IMR-90 (cell line): ENCODE measurements at regions not wholly inside any gene's neighbourhood (a gene's known extent, or its start where the extent isn't known, plus 50 kb on each side); places are given as distances from the start of the nearest gene placed in this dataset.

Experiments
- ATAC-seq: fragments of 200-7000 bp; cut with Tn5 transposase; 2 replicates; pipeline ENCODE4 v1.9.1; 2020; ENCODE audit warnings: low read depth, mild to moderate bottlenecking, moderate library complexity
- BruUV-seq: library from RNA; stranded (reverse); fragments of 400-500 nt; replicated peaks from 2 replicates; lab custom pipeline; 2021; lab: Mats Ljungman, UMichigan
- CTCF ChIA-PET: fragments of 300-600 bp; formaldehyde crosslinking; extraction: SDS; loops from one replicate; lab custom pipeline; 2021; ENCODE audit warnings: antibody characterized with exemption; lab: Yijun Ruan, JAX
- POLR2A ChIA-PET: fragments of 300-600 bp; sonication (Branson Sonifier 250); formaldehyde crosslinking; loops from one replicate; lab custom pipeline; 2022; ENCODE audit warnings: antibody characterized with exemption; ENCODE audit not compliant: unreplicated experiment; lab: Charles Lee
- DNase-seq: peaks from one replicate; pipeline ENCODE4 v3.0.0; 2013
- H2AFZ ChIP-seq: replicated peaks from 2 replicates; pipeline ENCODE3; 2013; ENCODE audit warnings: low read length, mild to moderate bottlenecking; ENCODE audit not compliant: poor library complexity
- H2AK5ac ChIP-seq: 2 replicates; pipeline ENCODE4 v1.6.1; 2013; ENCODE audit warnings: low read depth, low read length, inconsistent platforms
- H2AK9ac ChIP-seq: replicated peaks from 2 replicates; pipeline ENCODE3; 2013; ENCODE audit warnings: mild to moderate bottlenecking, low read depth, low read length, moderate library complexity; ENCODE audit not compliant: poor library complexity
- H2BK120ac ChIP-seq: 2 replicates; pipeline ENCODE4 v1.6.1; 2013; ENCODE audit warnings: low read depth, low read length, inconsistent platforms
- H2BK15ac ChIP-seq: 3 replicates; pipeline ENCODE4 v1.6.1; 2013; ENCODE audit warnings: low read depth, low read length, inconsistent platforms
- H2BK20ac ChIP-seq: 2 replicates; pipeline ENCODE4 v1.6.1; 2013; ENCODE audit warnings: low read depth, mild to moderate bottlenecking, inconsistent platforms, low read length, moderate library complexity
- H2BK5ac ChIP-seq: 2 replicates; pipeline ENCODE4 v1.6.1; 2013; ENCODE audit warnings: mild to moderate bottlenecking, low read depth, low read length, inconsistent platforms; ENCODE audit not compliant: poor library complexity, severe bottlenecking
- H3K14ac ChIP-seq: replicated peaks from 2 replicates; pipeline ENCODE4 v1.6.1; 2013; ENCODE audit warnings: low read depth, low read length, inconsistent platforms
- H3K18ac ChIP-seq: 2 replicates; pipeline ENCODE4 v1.6.1; 2013; ENCODE audit warnings: low read depth, low read length, control low read depth
- H3K23ac ChIP-seq: 2 replicates; pipeline ENCODE4 v1.6.1; 2013; ENCODE audit warnings: low read depth, low read length, inconsistent platforms
- H3K27ac ChIP-seq: 2 replicates; pipeline ENCODE4 v1.5.1; 2013; ENCODE audit warnings: mild to moderate bottlenecking, control low read depth, low read length; ENCODE audit not compliant: insufficient read depth
- H3K27me3 ChIP-seq: 2 replicates; pipeline ENCODE4 v1.6.1; 2013; ENCODE audit warnings: low read length; ENCODE audit not compliant: control insufficient read depth, insufficient read depth
- H3K36me3 ChIP-seq: 2 replicates; pipeline ENCODE4 v1.6.1; 2013; ENCODE audit warnings: low read length, mixed read lengths; ENCODE audit not compliant: control insufficient read depth, insufficient read depth
- H3K4ac ChIP-seq: 2 replicates; pipeline ENCODE4 v1.6.1; 2013; ENCODE audit warnings: low read depth, low read length, inconsistent platforms
- H3K4me1 ChIP-seq: 2 replicates; pipeline ENCODE4 v1.6.1; 2013; ENCODE audit warnings: low read length, mixed read lengths; ENCODE audit not compliant: control insufficient read depth, insufficient read depth
- H3K4me2 ChIP-seq: 2 replicates; pipeline ENCODE4 v1.6.1; 2013; ENCODE audit warnings: low read depth, mild to moderate bottlenecking, control low read depth, low read length, moderate library complexity
- H3K4me3 ChIP-seq: 2 replicates; pipeline ENCODE4 v1.5.1; 2013; ENCODE audit warnings: low read depth, mild to moderate bottlenecking, control low read depth, low read length, moderate library complexity; ENCODE audit not compliant: insufficient read depth
- H3K56ac ChIP-seq: 2 replicates; pipeline ENCODE4 v1.6.1; 2013; ENCODE audit warnings: low read length, inconsistent platforms; ENCODE audit not compliant: insufficient read depth; ENCODE audit errors: extremely low read depth
- H3K79me1 ChIP-seq, 2 experiments: 2 replicates each; pipeline ENCODE4 v1.6.1; 2013; ENCODE audit warnings: low read length in 2 of 2, inconsistent platforms in 1 of 2, low read depth in 1 of 2
- H3K9ac ChIP-seq: 2 replicates; pipeline ENCODE4 v1.6.1; 2013; ENCODE audit warnings: low read depth, low read length, control low read depth
- H3K9me1 ChIP-seq: 2 replicates; pipeline ENCODE4 v1.6.1; 2013; ENCODE audit warnings: low read length, inconsistent platforms; ENCODE audit not compliant: insufficient read depth
- H3K9me3 ChIP-seq: 2 replicates; pipeline ENCODE4 v1.6.1; 2013; ENCODE audit warnings: low read length; ENCODE audit not compliant: control insufficient read depth, insufficient read depth
- H4K20me1 ChIP-seq: 2 replicates; pipeline ENCODE4 v1.6.1; 2013; ENCODE audit warnings: low read length, inconsistent platforms; ENCODE audit not compliant: insufficient read depth
- H4K5ac ChIP-seq: 2 replicates; pipeline ENCODE4 v1.6.1; 2013; ENCODE audit warnings: mild to moderate bottlenecking, low read depth, low read length, control low read depth
- H4K8ac ChIP-seq, 2 experiments: 2 replicates each; pipeline ENCODE4 v1.6.1; 2013; ENCODE audit warnings: low read depth in 2 of 2, low read length in 2 of 2, control low read depth in 1 of 2, inconsistent platforms in 1 of 2
- H4K91ac ChIP-seq: 2 replicates; pipeline ENCODE4 v1.6.1; 2013; ENCODE audit warnings: low read depth, low read length, inconsistent platforms; ENCODE audit not compliant: insufficient read depth
- CEBPB ChIP-seq: IDR thresholded peaks from 2 replicates; pipeline ENCODE4 v1.6.1; 2012; ENCODE audit warnings: low read depth, low read length, improper control_type of control experiment
- FOS ChIP-seq: fragments of 150-350 bp; IDR thresholded peaks from 2 replicates; pipeline ENCODE4 v1.6.1; 2016; ENCODE audit warnings: low read depth, low read length
- MAFK ChIP-seq: IDR thresholded peaks from 2 replicates; pipeline ENCODE4 v1.6.1; 2012; ENCODE audit warnings: low read depth, low read length, improper control_type of control experiment
- MAZ ChIP-seq: IDR thresholded peaks from 2 replicates; pipeline ENCODE4 v1.6.1; 2012; ENCODE audit warnings: low read depth, mild to moderate bottlenecking, low read length, improper control_type of control experiment, moderate library complexity, borderline replicate concordance
- MXI1 ChIP-seq: IDR thresholded peaks from 2 replicates; pipeline ENCODE4 v1.6.1; 2012; ENCODE audit warnings: low read depth, mild to moderate bottlenecking, low read length, moderate library complexity, borderline replicate concordance
- NFE2L2 ChIP-seq: fragments of 150-350 bp; IDR thresholded peaks from 2 replicates; pipeline ENCODE4 v1.6.1; 2016; ENCODE audit warnings: low read depth, mild to moderate bottlenecking, low read length
- POLR2A ChIP-seq: IDR thresholded peaks from 2 replicates; pipeline ENCODE4 v1.6.1; 2012; ENCODE audit warnings: mild to moderate bottlenecking, low read depth, low read length
- RAD21 ChIP-seq: IDR thresholded peaks from 2 replicates; pipeline ENCODE4 v1.6.1; 2012; ENCODE audit warnings: low read length, improper control_type of control experiment
- RFX5 ChIP-seq: IDR thresholded peaks from 2 replicates; pipeline ENCODE4 v1.8.0; 2012; ENCODE audit warnings: low read depth, mild to moderate bottlenecking, low read length, moderate library complexity
- SMC3 ChIP-seq: fragments of 150-350 bp; IDR thresholded peaks from 2 replicates; pipeline ENCODE4 v1.6.1; 2016; ENCODE audit warnings: low read depth, mild to moderate bottlenecking, antibody characterized with exemption, low read length, moderate library complexity
- USF2 ChIP-seq: fragments of 150-350 bp; IDR thresholded peaks from 2 replicates; pipeline ENCODE4 v1.6.1; 2017; ENCODE audit warnings: mild to moderate bottlenecking, antibody characterized with exemption, low read length, low read depth
- WGBS, 2 experiments: methylation state at CpG; one replicate each; pipeline versions ENCODE4 v1.1.5 to v1.1.7; 2013; ENCODE audit warnings: missing lambda C conversion rate in 2 of 2; ENCODE audit not compliant: insufficient read length in 1 of 2; ENCODE audit errors: extremely low coverage in 2 of 2; 5-methylcytosine and 5-hydroxymethylcytosine counted together
- dilution Hi-C: fragments of 300-500 bp; cut with HindIII; formaldehyde crosslinking; loops from one replicate; pipeline ENCODE4 v1.14.3; 2018; ENCODE audit warnings: low sequenced_read_pairs; ENCODE audit not compliant: unreplicated experiment
- in situ Hi-C: fragments of 300-500 bp; cut with MboI; formaldehyde crosslinking; loops from 3 replicates; pipeline ENCODE4 v1.14.3; 2019; ENCODE audit warnings: low sequenced_read_pairs, inconsistent platforms, mixed read lengths
- intact Hi-C: fragments of 100-400 bp; cut with micrococcal nuclease; formaldehyde crosslinking; loops from 2 replicates; pipeline ENCODE4 v1.10.0; 2022
- TF ChIP-seq, protein P1 (sequence below): fragments of 150-350 bp; IDR thresholded peaks from 2 replicates; pipeline ENCODE4 v1.6.1; 2016; ENCODE audit warnings: low read depth, mild to moderate bottlenecking, low read length, moderate library complexity, borderline replicate concordance

GRCh38 chr1:22297999-22298398 lies 153.7 kb upstream of the ZBTB40 start:
- Histone ChIP-seq H3K9me3 (peaks cover 3% of the 10 kb centered on the region; the same call in 1 of the 2 replicates), H3K14ac (no peak overlapping the region), H2BK120ac (no peak overlapping the region), H3K4me1 (no peaks in the 10 kb centered on the region), H3K9ac (no peak overlapping the region), H3K36me3 (no peaks in the 10 kb centered on the region), H3K79me1 (no peaks in the 10 kb centered on the region), H4K91ac (no peak overlapping the region), H3K23ac (no peak overlapping the region), H2AK5ac (no peak overlapping the region), H3K4ac (no peak overlapping the region), H3K56ac (no peak overlapping the region), H3K27ac (no peak overlapping the region), H3K27me3 (peaks cover 30% of the 10 kb centered on the region), H3K4me3 (no peak overlapping the region), H3K9me1 (no peaks in the 10 kb centered on the region), H2AFZ (no peak overlapping the region), H3K18ac (no peak overlapping the region), H2BK5ac (no peak overlapping the region), H2BK20ac (no peak overlapping the region), H4K5ac (no peak overlapping the region), H4K20me1 (no peaks in the 10 kb centered on the region), H2BK15ac (no peak overlapping the region), H3K4me2 (no peak overlapping the region), H2AK9ac (no peak overlapping the region), H4K8ac (no peak overlapping the region)
- POLR2A ChIA-PET: no interaction called here
- TF ChIP-seq MAFK (no peak), FOS (no peak), USF2 (no peak), MAZ (no peak), SMC3 (no peak), MXI1 (no peak), NFE2L2 (no peak), RAD21 (no peak), RFX5 (no peak), POLR2A (no peak), CEBPB (no peak)
- TF ChIP-seq, protein P1, sequence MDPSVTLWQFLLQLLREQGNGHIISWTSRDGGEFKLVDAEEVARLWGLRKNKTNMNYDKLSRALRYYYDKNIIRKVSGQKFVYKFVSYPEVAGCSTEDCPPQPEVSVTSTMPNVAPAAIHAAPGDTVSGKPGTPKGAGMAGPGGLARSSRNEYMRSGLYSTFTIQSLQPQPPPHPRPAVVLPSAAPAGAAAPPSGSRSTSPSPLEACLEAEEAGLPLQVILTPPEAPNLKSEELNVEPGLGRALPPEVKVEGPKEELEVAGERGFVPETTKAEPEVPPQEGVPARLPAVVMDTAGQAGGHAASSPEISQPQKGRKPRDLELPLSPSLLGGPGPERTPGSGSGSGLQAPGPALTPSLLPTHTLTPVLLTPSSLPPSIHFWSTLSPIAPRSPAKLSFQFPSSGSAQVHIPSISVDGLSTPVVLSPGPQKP: no peak
- intact Hi-C loops: no loop called here
- DNase-seq (no peak), ATAC-seq (no peak)
- WGBS, 2 experiments: no CpG with 5 or more reads among the region's 1 CpG
- no TSS peak for BruUV-seq
- dilution Hi-C loops: no loop called here
- CTCF ChIA-PET: no interaction called here
- in situ Hi-C loops: no loop called here
